ENCODE measurements at regions not wholly inside any gene's neighbourhood (a gene's known extent, or its start where the extent isn't known, plus 50 kb on each side); places are given as distances from the start of the nearest gene placed in this dataset.
"Not testable (repeated sequence)": the region's sequence is repeated elsewhere in the genome, so short reads cannot be mapped to it uniquely, and the experiment has no call there.

GRCh38 chr2:83788938-83789566 is 670.0 kb downstream of the SUCLG1 start:
- DNase-seq; H3K36me3 Mint-ChIP-seq; H3K9me3 Mint-ChIP-seq; CTCF ChIA-PET; H3K27ac Mint-ChIP-seq; H3K27me3 Mint-ChIP-seq; H3K4me3 Mint-ChIP-seq; H3K4me3 ChIP-seq (ENCODE audit: control insufficient read depth in 1 of 2, extremely low read depth in 1 of 2, low read length in 1 of 2); H3K27ac ChIP-seq (ENCODE audit: low read length); H3K27me3 ChIP-seq (replicated peaks in 1 of 2; ENCODE audit: control insufficient read depth in 2 of 2, extremely low read depth in 1 of 2, insufficient read depth in 2 of 2, low read length in 1 of 2); H3K9me3 ChIP-seq; H3K4me1 ChIP-seq (ENCODE audit: control insufficient read depth in 1 of 2, extremely low read depth in 1 of 2, insufficient read depth in 2 of 2, low read length in 2 of 2); POLR2A ChIA-PET; H3K4me1 Mint-ChIP-seq; H3K36me3 ChIP-seq (ENCODE audit: control insufficient read depth in 2 of 2, extremely low read depth in 1 of 2, insufficient read depth in 1 of 2, low read length in 1 of 2); ATAC-seq (replicated peaks in 1 of 4): not testable (repeated sequence)
- WGBS (ENCODE audit: insufficient coverage) = 79% methylated on average over 6 of the region's 9 CpGs

- Histone ChIP-seq H3K27ac (ENCODE audit: low read length) (no peak overlapping the region), H3K27me3 (replicated peaks in 1 of 2; ENCODE audit: control insufficient read depth in 2 of 2, extremely low read depth in 1 of 2, insufficient read depth in 2 of 2, low read length in 1 of 2) (no peaks in the 10 kb centered on the region), H3K4me3 (ENCODE audit: control insufficient read depth in 1 of 2, extremely low read depth in 1 of 2, low read length in 1 of 2) (no peak overlapping the region), H3K4me1 (ENCODE audit: control insufficient read depth in 1 of 2, extremely low read depth in 1 of 2, insufficient read depth in 2 of 2, low read length in 2 of 2) (no peaks in the 10 kb centered on the region), H3K9me3 (no peaks in the 10 kb centered on the region), H3K36me3 (ENCODE audit: control insufficient read depth in 2 of 2, extremely low read depth in 1 of 2, insufficient read depth in 1 of 2, low read length in 1 of 2) (no peaks in the 10 kb centered on the region)
- ATAC-seq (replicated peaks in 1 of 4) = no peak
- ChIA-PET POLR2A (no interaction called here), CTCF (no interaction called here)
- Mint-ChIP-seq H3K27me3 (peaks cover 0 to 2% of the 10 kb centered on the region in 2 donors), H3K27ac (no peak overlapping the region), H3K9me3 (peaks cover 0 to 7% (median 0%) of the 10 kb centered on the region in 3 donors), H3K4me1 (no peaks in the 10 kb centered on the region), H3K4me3 (no peak overlapping the region), H3K36me3 (no peaks in the 10 kb centered on the region)
- no CpG with 5 or more reads among the region's 1 CpG for WGBS (ENCODE audit: insufficient coverage)
- DNase-seq = no peak
Measured at GRCh38 chr2:83787189-83787588, 671.9 kb downstream of the SUCLG1 start.

GRCh38 chr2:83786140-83786539 is 672.9 kb downstream of the SUCLG1 start:
- no peak for DNase-seq
- no peaks in the 10 kb centered on the region for H3K36me3 ChIP-seq (ENCODE audit: control insufficient read depth in 2 of 2, extremely low read depth in 1 of 2, insufficient read depth in 1 of 2, low read length in 1 of 2)
- no peaks in the 10 kb centered on the region for H3K9me3 ChIP-seq
- ChIA-PET POLR2A (no interaction called here), CTCF (interaction anchor here in 1 of 2 donors (0.5 kb wide), 1 partner anchor 53 kb away, joined by 3 read pairs; no protein-coding TSS in a partner anchor)
- Mint-ChIP-seq H3K9me3 (peaks cover 4 to 8% (median 7%) of the 10 kb centered on the region in 3 donors), H3K27ac (no peak overlapping the region), H3K4me3 (no peak overlapping the region), H3K27me3 (peaks cover 0 to 2% of the 10 kb centered on the region in 2 donors), H3K4me1 (no peaks in the 10 kb centered on the region), H3K36me3 (no peaks in the 10 kb centered on the region)
- H3K4me1 ChIP-seq (ENCODE audit: control insufficient read depth in 1 of 2, extremely low read depth in 1 of 2, insufficient read depth in 2 of 2, low read length in 2 of 2) = no peaks in the 10 kb centered on the region
- no peak overlapping the region for H3K27ac ChIP-seq (ENCODE audit: low read length)
- WGBS (ENCODE audit: insufficient coverage) = 60% methylated on average over 1 of the region's 4 CpGs
- no peak for ATAC-seq (replicated peaks in 1 of 4)
- no peaks in the 10 kb centered on the region for H3K27me3 ChIP-seq (replicated peaks in 1 of 2; ENCODE audit: control insufficient read depth in 2 of 2, extremely low read depth in 1 of 2, insufficient read depth in 2 of 2, low read length in 1 of 2)
- H3K4me3 ChIP-seq (ENCODE audit: control insufficient read depth in 1 of 2, extremely low read depth in 1 of 2, low read length in 1 of 2) = no peak overlapping the region

- no CpG with 5 or more reads among the region's 1 CpG for WGBS (ENCODE audit: insufficient coverage)
Measured at GRCh38 chr2:83784947-83785346, 674.1 kb downstream of the SUCLG1 start.

GRCh38 chr2:83784315-83784714 is 674.8 kb downstream of the SUCLG1 start:
- no CpG with 5 or more reads among the region's 2 CpGs for WGBS (ENCODE audit: insufficient coverage)
- H3K27me3 ChIP-seq (replicated peaks in 1 of 2; ENCODE audit: control insufficient read depth in 2 of 2, extremely low read depth in 1 of 2, insufficient read depth in 2 of 2, low read length in 1 of 2) = no peaks in the 10 kb centered on the region
- H3K4me1 Mint-ChIP-seq = no peaks in the 10 kb centered on the region
- H3K4me3 Mint-ChIP-seq = no peak overlapping the region
- no peak overlapping the region for H3K27ac ChIP-seq (ENCODE audit: low read length)
- ATAC-seq (replicated peaks in 1 of 4) (no peak), DNase-seq (no peak)
- H3K27me3 Mint-ChIP-seq = peaks cover 0 to under 1% of the 10 kb centered on the region in 2 donors
- H3K9me3 ChIP-seq = no peaks in the 10 kb centered on the region
- H3K4me1 ChIP-seq (ENCODE audit: control insufficient read depth in 1 of 2, extremely low read depth in 1 of 2, insufficient read depth in 2 of 2, low read length in 2 of 2) = no peaks in the 10 kb centered on the region
- no peak overlapping the region for H3K27ac Mint-ChIP-seq
- H3K36me3 ChIP-seq (ENCODE audit: control insufficient read depth in 2 of 2, extremely low read depth in 1 of 2, insufficient read depth in 1 of 2, low read length in 1 of 2) = no peaks in the 10 kb centered on the region
- POLR2A ChIA-PET = no interaction called here
- CTCF ChIA-PET = no interaction called here
- H3K4me3 ChIP-seq (ENCODE audit: control insufficient read depth in 1 of 2, extremely low read depth in 1 of 2, low read length in 1 of 2) = no peak overlapping the region
- peaks cover 4 to 10% (median 5%) of the 10 kb centered on the region in 3 donors for H3K9me3 Mint-ChIP-seq
- H3K36me3 Mint-ChIP-seq = no peaks in the 10 kb centered on the region

More at GRCh38 chr2:83784947-83785346, 674.1 kb downstream of the SUCLG1 start:
- DNase-seq = no peak
- H3K4me1 ChIP-seq (ENCODE audit: control insufficient read depth in 1 of 2, extremely low read depth in 1 of 2, insufficient read depth in 2 of 2, low read length in 2 of 2) = no peaks in the 10 kb centered on the region
- no peak overlapping the region for H3K4me3 Mint-ChIP-seq
- H3K36me3 Mint-ChIP-seq = no peaks in the 10 kb centered on the region
- H3K27me3 Mint-ChIP-seq = peaks cover 0 to 2% of the 10 kb centered on the region in 2 donors
- H3K27ac Mint-ChIP-seq = no peak overlapping the region
- ATAC-seq (replicated peaks in 1 of 4) = no peak
- H3K4me1 Mint-ChIP-seq = no peaks in the 10 kb centered on the region
- no peaks in the 10 kb centered on the region for H3K36me3 ChIP-seq (ENCODE audit: control insufficient read depth in 2 of 2, extremely low read depth in 1 of 2, insufficient read depth in 1 of 2, low read length in 1 of 2)
- H3K27ac ChIP-seq (ENCODE audit: low read length) = no peak overlapping the region
- ChIA-PET CTCF (no interaction called here), POLR2A (no interaction called here)
- H3K9me3 ChIP-seq = no peaks in the 10 kb centered on the region
- H3K4me3 ChIP-seq (ENCODE audit: control insufficient read depth in 1 of 2, extremely low read depth in 1 of 2, low read length in 1 of 2) = no peak overlapping the region
- H3K9me3 Mint-ChIP-seq = peaks cover 4 to 10% (median 7%) of the 10 kb centered on the region in 3 donors
- no peaks in the 10 kb centered on the region for H3K27me3 ChIP-seq (replicated peaks in 1 of 2; ENCODE audit: control insufficient read depth in 2 of 2, extremely low read depth in 1 of 2, insufficient read depth in 2 of 2, low read length in 1 of 2)

GRCh38 chr2:83782122-83782521 is 677.0 kb downstream of the SUCLG1 start:
- no peak for DNase-seq
- H3K27me3 ChIP-seq (replicated peaks in 1 of 2; ENCODE audit: control insufficient read depth in 2 of 2, extremely low read depth in 1 of 2, insufficient read depth in 2 of 2, low read length in 1 of 2) = no peaks in the 10 kb centered on the region
- POLR2A ChIA-PET = no interaction called here
- no peak overlapping the region for H3K4me3 ChIP-seq (ENCODE audit: control insufficient read depth in 1 of 2, extremely low read depth in 1 of 2, low read length in 1 of 2)
- no peaks in the 10 kb centered on the region for H3K4me1 ChIP-seq (ENCODE audit: control insufficient read depth in 1 of 2, extremely low read depth in 1 of 2, insufficient read depth in 2 of 2, low read length in 2 of 2)
- H3K36me3 ChIP-seq (ENCODE audit: control insufficient read depth in 2 of 2, extremely low read depth in 1 of 2, insufficient read depth in 1 of 2, low read length in 1 of 2) = no peaks in the 10 kb centered on the region
- CTCF ChIA-PET = no interaction called here
- no peaks in the 10 kb centered on the region for H3K27me3 Mint-ChIP-seq
- no peaks in the 10 kb centered on the region for H3K9me3 ChIP-seq
- no CpG with 5 or more reads among the region's 4 CpGs for WGBS (ENCODE audit: insufficient coverage)
- no peaks in the 10 kb centered on the region for H3K36me3 Mint-ChIP-seq
- ATAC-seq (replicated peaks in 1 of 4) = no peak
- H3K4me1 Mint-ChIP-seq = no peaks in the 10 kb centered on the region
- peaks cover 4 to 10% (median 4%) of the 10 kb centered on the region in 3 donors for H3K9me3 Mint-ChIP-seq
- no peak overlapping the region for H3K27ac ChIP-seq (ENCODE audit: low read length)
- H3K27ac Mint-ChIP-seq = no peak overlapping the region
- H3K4me3 Mint-ChIP-seq = no peak overlapping the region
